HFFc6 (cell line): ENCODE measurements at regions not wholly inside any gene's neighbourhood (a gene's known extent, or its start where the extent isn't known, plus 50 kb on each side); places are given as distances from the start of the nearest gene placed in this dataset.

Experiments used
- DNase-seq: peaks from one replicate; pipeline ENCODE4 v3.0.0-alpha.2; 2018
- H3K27ac Mint-ChIP-seq: 2 replicates; pipeline ENCODE4 v1.8.0; 2020; ENCODE audit warnings: mild to moderate bottlenecking, mixed read lengths
- H3K27me3 Mint-ChIP-seq: 2 replicates; pipeline ENCODE4 v1.8.0; 2021; ENCODE audit warnings: mild to moderate bottlenecking, moderate library complexity, mixed read lengths; ENCODE audit not compliant: insufficient read depth
- H3K36me3 Mint-ChIP-seq: 2 replicates; pipeline ENCODE4 v1.8.0; 2021; ENCODE audit warnings: low read depth, mixed read lengths
- H3K4me1 Mint-ChIP-seq: 2 replicates; pipeline ENCODE4 v1.8.0; 2020; ENCODE audit warnings: low read depth, mixed read lengths
- H3K4me3 Mint-ChIP-seq: 2 replicates; pipeline ENCODE4 v1.8.0; 2020; ENCODE audit warnings: mild to moderate bottlenecking, moderate library complexity, mixed read lengths
- H3K9me3 Mint-ChIP-seq: 2 replicates; pipeline ENCODE4 v1.8.0; 2020; ENCODE audit warnings: mild to moderate bottlenecking, mixed read lengths
- TF ChIP-seq, protein P1 (sequence below): fragments of 200-600 bp; sonication (generic); IDR thresholded peaks from 2 replicates; pipeline ENCODE4 v1.5.0; 2021; ENCODE audit warnings: antibody characterized with exemption, mild to moderate bottlenecking

DNA sequence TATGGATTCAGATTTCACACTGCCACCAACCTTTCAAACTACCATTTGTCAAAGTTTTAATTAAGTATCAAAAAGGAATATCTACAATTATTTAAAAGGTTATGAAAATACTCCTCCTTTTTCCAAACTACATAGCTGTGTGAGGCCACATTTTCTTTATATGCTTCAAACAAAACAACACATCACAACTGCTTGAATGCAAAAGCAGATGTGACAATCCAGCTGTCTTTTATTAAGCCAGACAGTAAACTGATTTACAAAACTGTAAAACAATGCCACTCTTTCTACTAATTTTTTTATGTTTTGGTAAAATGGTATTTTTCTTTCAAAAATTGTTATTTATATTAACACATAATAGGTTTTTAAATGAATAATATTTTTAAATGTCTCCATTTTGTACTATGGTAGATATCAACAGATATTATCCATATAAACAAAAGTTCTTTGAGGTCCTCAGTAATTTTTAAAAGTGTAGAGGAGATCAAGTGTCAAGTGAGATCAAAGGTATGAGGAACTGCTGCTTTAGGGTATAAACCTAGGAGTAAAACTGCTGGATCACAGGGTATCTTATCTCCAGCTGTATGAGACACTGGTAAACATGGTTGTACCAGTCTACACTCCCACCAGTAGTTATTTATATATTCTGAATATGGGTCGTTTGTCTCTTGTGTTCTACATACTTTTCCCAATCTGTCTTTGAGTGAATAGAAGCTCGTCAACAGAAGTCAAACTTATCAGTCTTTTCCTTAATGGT is 68.8 kb upstream of the SERTAD2 start:
- no peak overlapping the region for H3K4me3 Mint-ChIP-seq
- H3K27ac Mint-ChIP-seq = no peak overlapping the region
- no peak for DNase-seq
- H3K27me3 Mint-ChIP-seq = no peaks in the 10 kb centered on the region
- H3K4me1 Mint-ChIP-seq = peaks cover 12% of the 10 kb centered on the region
- no peaks in the 10 kb centered on the region for H3K9me3 Mint-ChIP-seq
- H3K36me3 Mint-ChIP-seq = no peaks in the 10 kb centered on the region
- TF ChIP-seq, protein P1, sequence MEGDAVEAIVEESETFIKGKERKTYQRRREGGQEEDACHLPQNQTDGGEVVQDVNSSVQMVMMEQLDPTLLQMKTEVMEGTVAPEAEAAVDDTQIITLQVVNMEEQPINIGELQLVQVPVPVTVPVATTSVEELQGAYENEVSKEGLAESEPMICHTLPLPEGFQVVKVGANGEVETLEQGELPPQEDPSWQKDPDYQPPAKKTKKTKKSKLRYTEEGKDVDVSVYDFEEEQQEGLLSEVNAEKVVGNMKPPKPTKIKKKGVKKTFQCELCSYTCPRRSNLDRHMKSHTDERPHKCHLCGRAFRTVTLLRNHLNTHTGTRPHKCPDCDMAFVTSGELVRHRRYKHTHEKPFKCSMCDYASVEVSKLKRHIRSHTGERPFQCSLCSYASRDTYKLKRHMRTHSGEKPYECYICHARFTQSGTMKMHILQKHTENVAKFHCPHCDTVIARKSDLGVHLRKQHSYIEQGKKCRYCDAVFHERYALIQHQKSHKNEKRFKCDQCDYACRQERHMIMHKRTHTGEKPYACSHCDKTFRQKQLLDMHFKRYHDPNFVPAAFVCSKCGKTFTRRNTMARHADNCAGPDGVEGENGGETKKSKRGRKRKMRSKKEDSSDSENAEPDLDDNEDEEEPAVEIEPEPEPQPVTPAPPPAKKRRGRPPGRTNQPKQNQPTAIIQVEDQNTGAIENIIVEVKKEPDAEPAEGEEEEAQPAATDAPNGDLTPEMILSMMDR = no peak

DNA sequence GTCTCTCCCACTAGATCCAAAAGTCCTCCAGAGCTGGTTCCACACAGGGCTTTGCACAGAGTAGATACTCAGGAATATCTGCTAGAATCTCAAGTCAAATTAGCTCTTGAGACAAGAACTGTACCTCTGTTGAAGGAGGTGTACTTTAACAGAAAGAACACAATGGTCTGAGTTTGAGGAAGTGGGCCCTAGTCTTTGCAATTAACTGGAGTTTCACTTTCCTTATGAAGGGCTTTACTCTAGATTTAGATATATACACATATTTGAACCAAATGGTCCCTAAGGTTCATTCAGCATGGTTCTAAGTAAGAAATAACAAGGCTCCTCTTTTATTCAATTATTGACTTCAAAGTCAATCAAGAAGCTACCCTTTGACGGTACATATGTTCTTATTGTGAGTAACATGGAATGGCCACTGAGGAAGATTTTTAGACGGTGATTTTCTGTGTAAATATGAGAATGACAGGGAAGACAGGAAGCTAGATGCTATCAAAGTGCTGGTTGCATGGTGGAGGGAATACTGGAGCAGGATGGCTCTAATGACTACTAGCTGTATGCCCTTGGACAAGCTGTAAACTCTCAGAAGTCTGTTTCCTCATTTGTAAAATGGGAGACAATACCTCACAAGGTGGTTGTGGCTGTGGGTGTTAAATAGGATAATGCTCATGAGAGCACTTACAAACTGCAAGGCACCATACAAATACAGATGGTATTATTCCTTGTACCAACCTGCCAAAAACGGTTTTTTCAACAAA is 73.5 kb upstream of the SERTAD2 start:
- H3K4me3 Mint-ChIP-seq = no peak overlapping the region
- no peak for DNase-seq
- H3K36me3 Mint-ChIP-seq = no peaks in the 10 kb centered on the region
- no peaks in the 10 kb centered on the region for H3K9me3 Mint-ChIP-seq
- TF ChIP-seq, protein P1 = no peak
- no peak overlapping the region for H3K27ac Mint-ChIP-seq
- peaks cover 49% of the 10 kb centered on the region for H3K4me1 Mint-ChIP-seq
- peaks cover 3% of the 10 kb centered on the region; the same call in 1 of the 2 replicates for H3K27me3 Mint-ChIP-seq

DNA sequence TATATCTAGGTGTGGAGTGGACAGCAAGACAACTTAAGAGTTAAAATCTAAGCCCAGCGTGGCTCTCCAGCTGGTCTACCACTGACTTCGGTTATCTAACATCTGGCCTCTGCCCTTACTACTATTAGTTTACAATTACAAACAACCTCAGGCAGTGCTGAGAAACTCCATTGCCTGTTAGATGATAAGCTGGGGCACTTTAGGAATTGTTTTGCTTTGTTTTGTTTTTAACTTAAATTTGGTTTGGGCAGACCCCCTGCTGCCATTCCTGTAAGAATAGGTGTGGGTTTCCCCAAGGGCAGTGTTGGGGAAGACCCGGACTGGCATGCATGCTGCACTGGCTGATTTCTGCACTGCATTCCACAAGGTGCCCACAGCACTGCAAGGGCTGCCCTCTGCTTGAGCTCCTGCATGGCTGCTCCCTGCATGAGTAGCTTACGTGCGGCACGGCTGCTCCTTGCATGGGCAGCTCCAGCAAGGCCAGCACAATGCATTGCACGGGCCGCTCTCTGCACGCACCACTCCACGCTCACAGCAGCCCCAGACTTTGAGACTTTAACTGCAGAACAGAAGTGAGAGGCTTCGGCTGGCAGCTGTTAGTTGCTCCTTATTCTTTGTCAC is 74.2 kb upstream of the SERTAD2 start:
- no peak overlapping the region for H3K4me3 Mint-ChIP-seq
- H3K4me1 Mint-ChIP-seq = peaks cover 51% of the 10 kb centered on the region
- TF ChIP-seq, protein P1 = no peak
- no peaks in the 10 kb centered on the region for H3K36me3 Mint-ChIP-seq
- H3K27me3 Mint-ChIP-seq = peaks cover 3% of the 10 kb centered on the region; the same call in 1 of the 2 replicates
- no peaks in the 10 kb centered on the region for H3K9me3 Mint-ChIP-seq
- no peak overlapping the region for H3K27ac Mint-ChIP-seq
- DNase-seq = no peak

DNA sequence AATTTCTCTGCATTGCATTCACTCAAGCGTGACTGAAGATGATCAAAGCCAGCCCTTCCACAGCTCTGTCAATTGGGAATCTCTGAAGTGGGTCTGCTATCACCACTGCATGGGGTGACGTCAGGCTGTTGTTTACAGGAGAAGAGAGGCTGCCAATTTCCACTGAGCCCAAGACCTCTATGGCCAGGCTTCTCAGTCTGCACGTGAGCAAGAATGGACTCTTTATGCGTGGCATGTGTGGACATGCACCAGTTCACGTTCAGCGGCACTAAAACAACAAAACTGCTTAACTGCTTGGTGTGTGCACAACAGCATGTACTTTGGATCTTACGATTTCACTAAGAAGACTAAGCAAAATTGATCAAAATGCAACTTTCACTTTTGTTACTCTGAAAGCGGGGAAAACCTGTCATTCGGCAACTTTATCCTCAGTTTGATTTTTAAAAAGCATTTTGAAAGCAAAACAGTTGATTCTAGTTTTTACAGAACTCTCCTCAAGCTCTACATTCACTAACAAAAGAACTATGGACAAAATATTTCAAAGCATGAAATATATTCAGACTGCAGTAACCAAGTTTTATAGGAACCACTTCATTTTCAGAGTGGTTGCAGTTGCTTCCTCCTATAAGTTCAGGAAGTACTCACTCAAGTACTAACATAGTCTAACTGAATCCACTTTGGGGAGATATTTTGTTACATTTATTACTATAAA is 77.0 kb upstream of the SERTAD2 start:
- Mint-ChIP-seq H3K4me3 (peak overlapping the region; percentile 88), H3K36me3 (peaks cover 7% of the 10 kb centered on the region), H3K4me1 (peaks cover 51% of the 10 kb centered on the region), H3K27ac (peak overlapping the region; percentile 94), H3K9me3 (no peaks in the 10 kb centered on the region), H3K27me3 (peaks cover 3% of the 10 kb centered on the region; the same call in 1 of the 2 replicates)
- peak; percentile 66 for DNase-seq
- TF ChIP-seq, protein P1 = no peak

DNA sequence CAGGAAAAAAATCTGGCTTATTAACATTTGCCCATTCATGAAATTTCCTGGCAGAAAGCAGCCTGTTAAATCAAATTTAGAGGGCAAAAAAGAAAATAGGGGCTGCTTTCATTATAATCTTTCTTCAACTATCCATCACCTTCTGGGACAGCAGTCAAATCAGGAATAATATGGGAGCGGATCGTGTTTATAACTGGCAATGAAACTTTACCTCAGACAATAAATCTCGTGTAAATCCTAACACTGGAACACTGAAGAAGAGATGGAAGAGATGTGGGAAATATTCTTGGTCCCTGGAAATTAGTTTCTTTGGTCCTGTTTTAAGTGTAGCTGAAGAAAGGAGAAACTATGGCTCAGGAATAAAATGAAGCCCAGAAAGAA is 77.5 kb upstream of the SERTAD2 start:
- Mint-ChIP-seq H3K36me3 (peaks cover 7% of the 10 kb centered on the region), H3K27ac (peak overlapping the region; percentile 94), H3K9me3 (no peaks in the 10 kb centered on the region), H3K27me3 (peaks cover 3% of the 10 kb centered on the region; the same call in 1 of the 2 replicates), H3K4me3 (peak overlapping the region; percentile 88), H3K4me1 (peaks cover 50% of the 10 kb centered on the region)
- TF ChIP-seq, protein P1 = no peak
- no peak for DNase-seq
